ENCODE measurements at regions not wholly inside any gene's neighbourhood (a gene's known extent, or its start where the extent isn't known, plus 50 kb on each side); places are given as distances from the start of the nearest gene placed in this dataset.

DNA sequence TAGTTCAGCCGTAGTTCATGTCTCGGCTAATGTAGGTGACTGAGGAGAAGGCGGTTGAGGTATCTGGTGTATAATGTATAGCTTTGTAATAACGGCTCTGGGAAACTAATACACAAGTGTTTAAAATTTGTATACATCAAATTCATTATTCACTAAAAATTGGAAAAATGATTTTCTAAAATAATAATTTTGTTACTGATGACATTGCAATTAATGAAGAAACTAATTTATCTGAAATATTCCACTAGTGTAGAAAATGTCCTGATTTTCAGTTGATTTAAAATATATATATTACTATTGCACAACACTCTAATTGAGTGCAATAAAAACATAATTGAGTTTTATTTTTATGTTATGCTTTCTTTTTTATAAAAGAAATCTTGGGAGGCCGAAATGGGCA lies 823.0 kb downstream of the TAF11L14 start:
- H3K14ac ChIP-seq (ENCODE audit: insufficient read length): no peak overlapping the region
- FAIRE-seq (no peak), DNase-seq (ENCODE audit: low read depth in 1 of 2, low spot score in 2 of 2) (no peak)
- no peak overlapping the region for H3K27ac ChIP-seq (ENCODE audit: low read depth, low read length)
- no peak overlapping the region for H3K4me2 ChIP-seq (ENCODE audit: insufficient read depth in 1 of 2, low read depth in 2 of 2, low read length in 2 of 2)
- no peak overlapping the region for H4K91ac ChIP-seq (replicated peaks; ENCODE audit: insufficient read length, low read length)
- ChIA-PET POLR2A (ENCODE audit: partially characterized antibody) (no interaction called here), CTCF (ENCODE audit: partially characterized antibody) (interaction anchor here (1.9 kb wide), 1 partner anchor 9 kb away, joined by 12 read pairs; no protein-coding TSS in a partner anchor)
- H3K4me1 ChIP-seq (replicated peaks in 1 of 4; ENCODE audit: control insufficient read depth in 3 of 4, insufficient read depth in 4 of 4, low read length in 3 of 4): no peaks in the 10 kb centered on the region
- no peak overlapping the region for H2BK20ac ChIP-seq (ENCODE audit: low read length)
- H3K9ac ChIP-seq (replicated peaks in 1 of 4; ENCODE audit: extremely low read depth in 1 of 4, low read depth in 3 of 4, low read length in 3 of 4): no peak overlapping the region
- no peak overlapping the region for H2BK120ac ChIP-seq (replicated peaks; ENCODE audit: low read depth, low read length)
- no peak overlapping the region for H3K56ac ChIP-seq (replicated peaks; ENCODE audit: insufficient read length, low read depth, low read length)
- no peak overlapping the region for H2BK12ac ChIP-seq (ENCODE audit: low read depth, low read length)
- no peak overlapping the region for H3K4ac ChIP-seq (replicated peaks; ENCODE audit: insufficient read length, low read depth, low read length)
- no peak overlapping the region for H4K5ac ChIP-seq (ENCODE audit: insufficient read length, low read depth, low read length)
- no peak overlapping the region for H3K4me3 ChIP-seq (ENCODE audit: extremely low read depth in 1 of 4, insufficient read depth in 2 of 4, low read depth in 3 of 4, low read length in 4 of 4)
- H2AFZ ChIP-seq (ENCODE audit: low read length): no peak overlapping the region
- no peaks in the 10 kb centered on the region for H3K36me3 ChIP-seq (ENCODE audit: control insufficient read depth in 2 of 4, insufficient read depth in 4 of 4, low read length in 3 of 4)
- no peak overlapping the region for H2BK15ac ChIP-seq (ENCODE audit: low read length)
- no peak overlapping the region for H3K23ac ChIP-seq (ENCODE audit: insufficient read length)
- WGBS, 2 experiments (ENCODE audit: extremely low coverage in 1 of 2, insufficient coverage in 1 of 2, insufficient read length in 1 of 2, insufficient replicate concordance in 2 of 2, low coverage in 1 of 2, low lambda C conversion rate in 2 of 2, missing lambda C conversion rate in 1 of 2): 94% methylated on average over 5 of the region's 5 CpGs; no CpG with 5 or more reads in 1 of the 2 experiments
- H2BK5ac ChIP-seq (ENCODE audit: low read depth, low read length): no peak overlapping the region
- peaks cover 0 to 5% of the 10 kb centered on the region in 2 experiments; a peak in 1 of 4 replicates for H3K9me3 ChIP-seq (ENCODE audit: insufficient read depth in 2 of 2, low read depth in 1 of 2, low read length in 1 of 2)
- no peak overlapping the region for H3K18ac ChIP-seq (ENCODE audit: extremely low read depth, low read length)
- H3K23me2 ChIP-seq (ENCODE audit: low read depth, low read length): no peaks in the 10 kb centered on the region
- H3K79me1 ChIP-seq (ENCODE audit: low read depth, low read length): no peaks in the 10 kb centered on the region
- no peak overlapping the region for H4K8ac ChIP-seq (ENCODE audit: extremely low read depth, insufficient read depth, low read length)
- no peaks in the 10 kb centered on the region for H3K79me2 ChIP-seq (ENCODE audit: control insufficient read depth in 1 of 2, insufficient read depth in 2 of 2, low read length in 2 of 2)
- H3K27me3 ChIP-seq (replicated peaks in 1 of 4; ENCODE audit: control insufficient read depth in 3 of 4, extremely low read depth in 1 of 4, insufficient read depth in 3 of 4, low read length in 3 of 4): no peaks in the 10 kb centered on the region
- H2AK5ac ChIP-seq (ENCODE audit: low read depth, low read length): no peak overlapping the region
- no peaks in the 10 kb centered on the region for H4K20me1 ChIP-seq (replicated peaks in 1 of 2; ENCODE audit: control insufficient read depth in 1 of 2, insufficient read depth in 2 of 2, low read length in 2 of 2)
- TF ChIP-seq CREB1 (IDR thresholded peaks at IDR 0.05): no peak
- no peak for TF ChIP-seq BCL11A (IDR thresholded peaks at IDR 0.05; ENCODE audit: low read depth in 2 of 2, low read length in 2 of 2)
- TF ChIP-seq JUN (IDR thresholded peaks at IDR 0.05; ENCODE audit: low read depth, low read length): no peak
- TF ChIP-seq ASH2L (IDR thresholded peaks at IDR 0.05; ENCODE audit: low read length): no peak

All from H1 (cell line).